GM10248 (cell line): ENCODE measurements at regions not wholly inside any gene's neighbourhood (a gene's known extent, or its start where the extent isn't known, plus 50 kb on each side); places are given as distances from the start of the nearest gene placed in this dataset.

Source experiments
- CTCF ChIA-PET: fragments of 300-600 bp; sonication (Branson Sonifier 250); formaldehyde crosslinking; extraction: SDS; loops from one replicate; lab custom pipeline; 2021; ENCODE audit warnings: antibody characterized with exemption; lab: Yijun Ruan, JAX
- POLR2A ChIA-PET: fragments of 350-650 bp; sonication (Branson Sonifier 250); formaldehyde crosslinking; extraction: SDS; loops from one replicate; lab custom pipeline; 2020; ENCODE audit warnings: antibody characterized with exemption; lab: Yijun Ruan, JAX
- DNase-seq: peaks from one replicate; pipeline ENCODE4 v3.0.0; 2012; ENCODE audit errors: extremely low spot score
- TF ChIP-seq, protein P1 (sequence below): IDR thresholded peaks from 2 replicates; pipeline ENCODE4 v1.5.1; 2012; ENCODE audit warnings: mild to moderate bottlenecking, low read depth; ENCODE audit errors: extremely low read depth, missing control alignments, control extremely low read depth

DNA sequence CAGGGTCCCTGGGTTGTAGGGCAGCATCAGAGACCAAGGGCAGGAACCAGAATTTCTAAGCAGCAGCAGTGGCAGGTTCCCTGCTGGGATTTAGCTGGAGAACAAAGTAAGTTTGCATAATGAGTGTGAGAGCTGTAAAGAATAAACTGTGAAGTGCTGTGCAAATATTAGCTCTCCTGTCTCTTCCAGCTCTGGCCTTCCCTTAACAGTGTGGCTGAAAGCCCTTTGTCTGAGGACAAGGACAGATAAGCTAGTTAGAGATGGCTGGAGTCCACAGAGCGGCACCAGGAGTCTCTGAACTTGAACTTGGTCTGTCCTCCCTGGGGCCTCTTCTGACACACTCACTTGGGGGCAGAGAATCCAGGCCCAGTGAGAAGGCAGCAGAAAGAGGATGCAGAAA, 98.2 kb upstream of the WSCD1 start:
- CTCF ChIA-PET, result no interaction called here
- TF ChIP-seq, protein P1, sequence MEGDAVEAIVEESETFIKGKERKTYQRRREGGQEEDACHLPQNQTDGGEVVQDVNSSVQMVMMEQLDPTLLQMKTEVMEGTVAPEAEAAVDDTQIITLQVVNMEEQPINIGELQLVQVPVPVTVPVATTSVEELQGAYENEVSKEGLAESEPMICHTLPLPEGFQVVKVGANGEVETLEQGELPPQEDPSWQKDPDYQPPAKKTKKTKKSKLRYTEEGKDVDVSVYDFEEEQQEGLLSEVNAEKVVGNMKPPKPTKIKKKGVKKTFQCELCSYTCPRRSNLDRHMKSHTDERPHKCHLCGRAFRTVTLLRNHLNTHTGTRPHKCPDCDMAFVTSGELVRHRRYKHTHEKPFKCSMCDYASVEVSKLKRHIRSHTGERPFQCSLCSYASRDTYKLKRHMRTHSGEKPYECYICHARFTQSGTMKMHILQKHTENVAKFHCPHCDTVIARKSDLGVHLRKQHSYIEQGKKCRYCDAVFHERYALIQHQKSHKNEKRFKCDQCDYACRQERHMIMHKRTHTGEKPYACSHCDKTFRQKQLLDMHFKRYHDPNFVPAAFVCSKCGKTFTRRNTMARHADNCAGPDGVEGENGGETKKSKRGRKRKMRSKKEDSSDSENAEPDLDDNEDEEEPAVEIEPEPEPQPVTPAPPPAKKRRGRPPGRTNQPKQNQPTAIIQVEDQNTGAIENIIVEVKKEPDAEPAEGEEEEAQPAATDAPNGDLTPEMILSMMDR, result no peak
- POLR2A ChIA-PET, result no interaction called here
- no peak for DNase-seq

DNA sequence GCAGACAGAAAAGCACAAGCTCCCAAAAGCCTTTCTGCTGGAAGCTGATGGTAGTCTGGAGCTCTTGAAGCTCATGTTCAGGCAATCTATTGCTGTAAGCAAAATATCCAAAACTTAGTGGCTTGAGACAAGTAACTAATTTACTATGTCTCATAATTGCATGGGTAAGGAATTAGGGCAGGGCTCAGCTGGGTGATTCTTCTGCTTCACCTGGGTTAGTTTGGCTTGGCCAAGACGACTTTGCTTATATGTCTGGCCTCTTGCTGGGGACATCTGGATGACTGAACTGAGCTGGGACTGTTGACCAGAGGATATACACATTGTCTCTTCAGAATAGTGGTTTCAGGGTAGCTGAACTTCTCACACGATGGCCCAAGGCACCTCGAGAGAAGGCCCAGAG, 96.8 kb upstream of the WSCD1 start:
- TF ChIP-seq, protein P1, result no peak
- CTCF ChIA-PET, result no interaction called here
- POLR2A ChIA-PET, result no interaction called here
- no peak for DNase-seq

DNA sequence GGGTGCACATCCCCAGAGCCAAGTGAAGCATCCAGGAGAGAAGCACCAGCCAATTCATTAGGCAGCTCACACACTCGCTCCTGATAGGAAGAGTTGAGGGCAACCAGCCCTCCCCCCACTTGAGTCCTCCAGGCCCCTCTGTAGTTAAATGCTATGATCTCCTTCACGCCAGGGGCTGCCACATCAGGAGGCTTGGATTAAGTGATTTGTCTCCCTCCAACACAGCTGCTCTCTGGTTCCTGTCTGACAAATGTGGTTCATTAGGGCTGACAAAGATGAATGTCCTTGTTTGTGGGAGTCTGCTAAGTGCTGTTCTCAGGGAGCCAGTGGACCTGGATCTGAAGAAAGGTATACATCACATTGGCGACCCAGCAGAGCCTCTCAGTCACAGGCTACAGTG, 94.5 kb upstream of the WSCD1 start:
- POLR2A ChIA-PET, result no interaction called here
- DNase-seq, result no peak
- TF ChIP-seq, protein P1, result no peak
- CTCF ChIA-PET, result interaction anchor here (1.3 kb wide), 1 partner anchor 13 kb away, joined by 4 read pairs; no protein-coding TSS in a partner anchor

DNA sequence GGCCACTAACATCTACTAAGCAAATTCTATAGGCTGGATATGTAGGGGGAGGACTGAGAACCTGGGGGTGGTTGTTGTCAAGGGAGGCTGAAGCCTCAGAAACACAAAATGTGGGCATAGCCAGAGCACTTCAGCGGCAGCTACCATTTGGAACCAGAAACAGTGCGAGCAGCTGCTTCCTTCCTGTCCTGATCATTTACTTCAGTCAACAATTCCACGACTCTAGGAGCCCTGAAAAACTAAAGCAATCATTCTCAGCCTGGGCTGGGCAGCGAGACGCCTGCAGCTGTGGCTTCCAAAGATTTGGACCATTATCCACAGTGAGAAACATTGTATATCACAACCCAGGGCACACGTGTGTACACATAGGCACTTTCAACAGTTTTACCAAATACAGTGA, 93.9 kb upstream of the WSCD1 start:
- ChIA-PET POLR2A (no interaction called here), CTCF (no interaction called here)
- DNase-seq, result no peak
- TF ChIP-seq, protein P1, result no peak

DNA sequence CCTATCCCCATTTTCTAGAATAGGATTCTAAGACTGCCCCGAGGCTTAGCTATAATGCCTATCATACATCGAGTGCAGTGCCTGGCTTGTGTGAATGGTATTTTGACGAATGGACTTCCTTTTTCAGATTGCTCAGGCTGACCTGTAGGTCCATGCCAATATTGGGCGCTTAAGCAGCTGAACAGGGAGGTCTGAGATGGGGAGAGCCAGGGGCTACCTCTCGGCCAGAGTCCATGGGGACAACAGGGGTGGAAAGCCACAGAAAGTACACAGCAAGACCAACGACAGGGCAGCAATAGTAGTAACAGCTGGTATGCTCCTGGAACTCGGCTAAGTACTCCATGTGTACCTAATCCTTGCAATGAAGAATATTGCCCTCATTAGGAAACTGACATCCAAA, 91.7 kb upstream of the WSCD1 start:
- ChIA-PET CTCF (no interaction called here), POLR2A (no interaction called here)
- TF ChIP-seq, protein P1, result no peak
- no peak for DNase-seq

DNA sequence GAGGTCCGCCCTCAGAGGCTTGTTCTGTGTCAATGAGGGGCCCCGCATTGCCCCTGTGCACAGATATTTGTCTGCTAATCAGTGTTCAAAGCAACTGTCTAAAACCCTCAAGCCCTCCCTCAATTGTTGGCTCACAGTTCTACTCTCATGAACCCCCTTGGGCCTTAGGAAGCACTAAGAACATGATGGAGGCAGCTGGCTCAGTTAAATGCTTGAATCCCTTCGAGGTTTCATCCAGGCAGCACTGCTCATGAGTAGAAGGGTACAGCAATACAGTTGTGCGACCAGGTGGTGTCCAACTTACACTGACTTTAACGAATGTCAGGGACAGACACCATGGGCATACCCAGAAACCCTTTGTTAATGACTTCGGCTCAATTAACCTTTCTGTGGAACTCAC, 89.2 kb upstream of the WSCD1 start:
- DNase-seq, result no peak
- CTCF ChIA-PET, result no interaction called here
- POLR2A ChIA-PET, result no interaction called here
- TF ChIP-seq, protein P1, result no peak

DNA sequence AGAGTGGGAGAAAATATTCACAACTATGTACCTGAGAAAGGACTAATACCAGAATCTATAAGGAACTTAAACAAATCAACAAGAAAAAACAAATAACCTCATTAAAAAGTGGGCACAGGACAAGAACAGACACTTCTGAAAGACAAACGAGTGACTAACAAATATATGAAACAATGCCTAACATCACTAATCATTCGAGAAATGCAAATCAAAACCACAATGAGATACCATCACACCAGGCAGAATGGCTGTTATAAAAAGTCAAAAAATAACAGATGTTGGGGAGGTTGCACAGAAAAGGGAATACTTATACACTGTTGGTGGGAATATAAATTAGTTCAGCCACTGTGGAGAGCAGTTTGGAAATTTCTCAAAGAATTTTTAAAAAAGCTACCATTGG, 83.5 kb upstream of the WSCD1 start:
- DNase-seq, result no peak
- ChIA-PET POLR2A (no interaction called here), CTCF (no interaction called here)
- TF ChIP-seq, protein P1, result no peak
